GM19328 (cell line): ENCODE measurements at regions not wholly inside any gene's neighbourhood (a gene's known extent, or its start where the extent isn't known, plus 50 kb on each side); places are given as distances from the start of the nearest gene placed in this dataset.

ENCODE experiments used
- ATAC-seq: cut with Tn5 transposase; IDR thresholded peaks from one replicate; pipeline ENCODE4 v1.9.1; 2021; ENCODE audit warnings: mild to moderate bottlenecking, moderate library complexity; ENCODE audit not compliant: unreplicated experiment

DNA sequence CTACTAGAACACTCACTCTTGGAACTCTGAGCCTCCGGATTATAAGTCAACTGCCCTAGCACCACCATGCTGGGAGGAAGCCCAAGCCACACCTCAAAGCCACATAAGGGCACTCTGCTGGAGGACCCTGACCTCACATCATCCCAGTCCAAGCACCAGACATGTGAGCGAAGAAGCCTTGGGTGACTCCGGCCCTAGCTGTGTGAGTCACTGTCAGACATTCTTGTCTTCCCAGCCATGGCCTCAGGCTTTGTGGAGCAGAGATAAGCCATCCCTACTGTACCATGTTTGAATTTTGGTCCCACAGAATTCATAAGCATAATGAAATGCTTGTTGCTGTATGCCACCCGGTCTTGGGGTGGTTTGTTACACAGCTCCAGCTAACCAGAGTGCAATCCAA is 247.7 kb downstream of the SOD2 start:
- no peak for ATAC-seq

DNA sequence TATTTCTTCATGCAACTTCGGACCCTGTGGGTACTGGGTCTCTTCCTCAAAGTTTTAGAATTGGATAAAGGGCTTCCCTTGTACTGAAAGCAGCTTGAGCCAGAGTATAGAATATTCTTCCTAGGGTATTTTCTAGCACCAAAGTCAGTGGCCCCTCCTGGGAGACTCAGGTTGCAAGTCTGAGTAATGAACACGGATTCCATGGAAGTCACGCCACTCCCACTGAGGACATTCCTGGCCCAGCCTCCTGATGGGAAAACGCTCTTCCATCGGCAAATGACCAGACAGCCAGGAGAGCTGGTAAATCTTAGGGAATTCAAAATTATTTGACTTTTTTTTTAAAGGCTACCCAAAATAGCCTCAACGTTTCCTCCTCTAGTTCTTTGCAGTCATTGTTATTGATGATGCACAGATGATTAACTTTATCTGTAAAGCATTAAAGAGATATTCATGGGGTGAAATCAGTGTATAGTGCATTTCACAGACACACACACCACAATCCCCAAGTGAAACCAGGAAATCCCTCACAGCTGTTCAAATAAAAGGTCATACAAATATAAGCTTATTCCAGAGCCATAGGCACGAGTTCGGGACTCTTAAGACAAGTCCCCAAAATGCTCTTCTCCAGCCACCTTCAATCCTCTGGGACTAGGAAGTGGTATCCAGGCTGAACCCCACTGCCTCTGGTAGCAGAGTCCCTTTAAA is 248.8 kb downstream of the SOD2 start:
- no peak for ATAC-seq

DNA sequence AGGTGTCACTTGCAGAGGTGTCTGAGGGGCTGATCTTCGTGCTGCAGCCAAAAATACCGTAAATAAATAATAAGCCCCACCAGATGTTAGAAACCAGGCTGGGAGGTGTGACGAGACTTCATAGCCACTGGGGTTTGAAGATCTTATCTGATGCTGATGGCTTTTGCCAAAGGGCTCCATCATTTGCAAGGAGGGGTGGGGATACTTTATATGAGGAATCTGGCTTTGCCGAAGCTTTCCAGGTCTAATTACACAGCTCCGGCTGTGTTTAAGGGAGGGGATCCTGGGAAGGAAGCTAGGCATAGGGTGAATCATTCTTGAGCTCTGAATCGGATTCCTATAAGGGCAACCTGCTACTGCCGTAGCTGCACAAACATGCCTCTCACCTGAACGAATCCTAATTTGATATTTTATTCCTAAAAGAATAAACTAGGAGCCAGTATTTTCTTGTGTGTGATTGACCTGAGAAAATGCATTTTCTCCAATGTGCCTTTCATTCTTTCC is 249.6 kb downstream of the SOD2 start:
- ATAC-seq, result no peak

DNA sequence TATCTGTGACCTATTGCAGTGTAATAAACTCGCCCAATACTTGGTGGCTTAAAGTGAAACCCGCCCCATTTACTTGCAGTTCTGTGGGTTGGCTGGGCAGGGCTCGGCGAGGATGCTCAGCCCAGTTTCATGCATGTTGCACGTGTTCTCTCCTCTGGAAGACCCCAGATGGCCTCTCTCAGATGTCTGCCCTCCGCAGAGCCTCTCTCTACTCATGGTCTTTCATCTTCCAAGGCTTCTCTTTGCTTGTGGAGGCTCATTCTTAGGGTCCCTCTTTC is 251.4 kb downstream of the SOD2 start:
- no peak for ATAC-seq

DNA sequence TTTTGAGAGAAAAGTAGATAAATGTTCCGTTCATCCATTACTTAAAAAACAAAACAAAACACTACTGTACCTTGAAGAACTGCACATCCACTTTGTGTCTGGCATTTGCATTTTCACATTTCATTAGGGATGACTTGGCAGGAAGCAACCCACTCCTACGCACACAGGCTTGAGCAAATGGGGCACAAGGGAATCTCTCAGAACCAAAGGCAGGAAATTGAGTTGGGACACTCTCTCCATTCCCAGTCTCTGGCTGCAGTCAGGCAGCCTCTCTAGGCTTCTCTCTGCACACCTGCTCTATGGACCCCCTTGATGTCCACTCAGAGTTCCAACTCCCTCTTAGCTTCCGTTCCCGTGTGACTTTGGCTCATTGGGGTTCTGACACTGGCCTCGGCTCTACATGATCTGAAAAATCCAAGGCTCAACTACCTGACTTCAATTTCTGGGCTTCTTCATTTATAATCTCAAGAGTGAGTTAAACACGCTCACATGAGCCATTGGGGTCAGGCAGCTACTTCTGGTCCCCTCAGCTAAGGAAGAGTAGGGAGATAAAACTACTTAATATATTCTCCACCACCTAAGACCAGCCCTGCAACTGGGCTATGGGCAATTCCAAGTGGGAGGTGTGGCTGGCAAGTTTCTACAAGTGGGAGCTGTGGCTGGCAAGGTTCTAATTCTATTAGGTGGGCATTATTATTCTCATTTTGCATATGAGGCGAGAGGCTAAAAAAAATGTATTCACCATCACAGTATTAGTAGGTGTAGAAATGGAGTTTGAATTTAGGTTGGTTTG is 251.9 kb downstream of the SOD2 start:
- no peak for ATAC-seq

DNA sequence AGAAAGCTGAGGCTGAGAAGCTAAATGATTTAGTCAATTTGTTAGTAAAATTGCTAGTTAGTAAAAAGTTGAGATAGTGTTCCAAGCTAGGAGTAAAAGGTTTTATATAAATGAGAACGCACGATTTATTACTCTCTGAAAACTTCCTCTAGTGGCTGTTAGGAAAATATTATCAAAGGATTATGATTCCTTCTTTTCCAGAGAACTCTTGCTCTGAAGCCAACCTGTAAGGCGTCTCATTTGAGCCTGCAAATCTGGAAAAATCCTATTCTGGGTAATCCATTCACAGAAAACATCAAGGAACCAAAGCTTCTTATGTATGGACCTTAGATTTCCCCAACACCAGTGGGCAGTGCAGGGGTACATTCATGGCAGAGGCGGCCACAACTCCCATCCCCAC is 252.7 kb downstream of the SOD2 start:
- ATAC-seq, result no peak

DNA sequence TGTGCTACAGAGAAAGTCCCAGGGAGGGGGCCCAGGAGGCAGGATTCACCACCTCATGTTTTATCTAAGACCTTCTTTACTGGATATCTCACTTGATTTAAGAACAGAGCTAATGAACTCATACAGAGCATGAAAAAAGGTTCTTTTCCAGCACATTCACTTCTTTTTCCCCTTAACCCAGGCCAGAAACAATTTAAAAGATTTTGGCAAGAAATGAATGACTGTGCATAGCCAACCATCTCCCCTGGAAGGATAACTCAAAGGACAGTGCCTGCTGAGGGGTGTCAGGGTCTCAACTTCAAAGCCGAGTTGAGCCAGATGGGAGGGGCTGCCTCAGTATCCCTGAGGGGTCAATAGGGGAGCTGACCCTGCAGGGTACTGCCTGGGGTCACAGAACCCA is 253.4 kb downstream of the SOD2 start:
- no peak for ATAC-seq

DNA sequence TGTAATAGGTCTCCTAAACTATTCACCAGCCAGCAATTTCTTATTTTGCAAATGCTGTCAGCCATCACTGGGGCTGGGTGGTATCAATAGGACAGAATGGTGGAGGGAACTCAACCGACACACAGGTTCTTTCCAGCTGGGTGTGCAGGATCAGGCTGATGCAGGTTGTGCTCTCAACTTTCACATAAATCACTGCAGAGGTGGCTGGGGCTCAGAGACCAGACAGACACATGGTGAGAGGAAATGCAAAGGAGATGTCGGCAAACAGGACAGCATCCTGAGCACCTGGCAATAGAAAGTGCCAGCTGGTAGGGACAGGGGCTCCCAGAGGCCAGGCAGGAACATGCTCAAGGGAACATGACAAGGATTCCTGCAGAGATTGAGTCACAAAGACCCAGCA is 254.9 kb downstream of the SOD2 start:
- no peak for ATAC-seq

DNA sequence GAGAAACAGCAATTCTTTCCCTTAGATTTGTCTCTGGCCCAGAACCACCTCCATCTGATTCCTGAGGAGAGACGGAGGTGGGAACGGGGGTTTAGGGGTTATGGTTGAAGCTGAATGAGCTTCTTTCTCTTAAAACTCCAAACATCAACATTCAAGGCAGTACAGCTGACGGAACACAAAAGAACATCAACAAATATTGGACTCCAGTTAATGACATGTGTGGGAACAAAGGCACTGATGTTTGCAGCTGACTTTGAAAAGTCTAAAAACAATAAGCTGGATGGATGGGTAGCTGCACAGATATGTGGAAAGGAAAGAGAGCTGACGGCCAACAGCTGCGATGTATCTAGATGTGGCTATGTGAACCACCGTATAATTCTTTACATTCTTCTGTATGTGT is 256.5 kb downstream of the SOD2 start:
- no peak for ATAC-seq

DNA sequence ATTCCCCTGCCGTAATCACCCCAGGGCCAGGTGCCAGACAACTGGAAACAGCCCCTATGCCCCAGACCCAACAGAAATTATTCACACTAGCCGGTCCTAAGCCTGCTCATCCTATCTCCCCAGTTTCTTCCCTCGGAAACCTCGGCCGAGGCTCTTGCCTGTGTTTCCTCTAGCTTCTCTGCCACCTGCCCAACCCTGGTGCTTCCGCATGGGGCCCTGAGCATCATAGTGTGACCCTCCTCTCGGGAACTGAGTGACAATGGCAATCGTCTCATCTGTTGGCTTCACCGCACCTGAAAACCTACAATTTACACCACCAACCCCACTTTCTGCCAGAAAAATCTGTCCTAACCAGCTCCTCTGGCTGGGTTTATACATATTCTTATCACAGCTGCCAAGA is 257.3 kb downstream of the SOD2 start:
- no peak for ATAC-seq

DNA sequence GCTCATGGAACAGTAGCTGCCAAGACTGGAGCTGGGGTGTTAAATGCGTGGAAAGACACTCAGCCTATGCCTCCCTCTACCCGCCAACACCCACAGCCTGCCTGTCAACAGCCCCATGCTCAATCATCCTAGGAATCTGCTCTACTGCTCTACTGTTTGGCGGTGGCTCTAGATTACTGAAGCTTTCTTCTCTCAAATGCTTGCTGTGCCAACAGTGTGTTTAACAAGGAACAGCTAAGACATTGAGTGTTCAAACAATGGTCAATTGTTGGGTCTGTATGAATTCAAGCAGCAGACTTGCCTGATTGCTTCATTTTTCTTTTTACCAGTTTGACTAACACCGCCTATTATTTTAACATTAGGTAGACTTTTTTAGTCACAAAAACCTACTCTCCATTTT is 258.6 kb downstream of the SOD2 start:
- ATAC-seq, result no peak

DNA sequence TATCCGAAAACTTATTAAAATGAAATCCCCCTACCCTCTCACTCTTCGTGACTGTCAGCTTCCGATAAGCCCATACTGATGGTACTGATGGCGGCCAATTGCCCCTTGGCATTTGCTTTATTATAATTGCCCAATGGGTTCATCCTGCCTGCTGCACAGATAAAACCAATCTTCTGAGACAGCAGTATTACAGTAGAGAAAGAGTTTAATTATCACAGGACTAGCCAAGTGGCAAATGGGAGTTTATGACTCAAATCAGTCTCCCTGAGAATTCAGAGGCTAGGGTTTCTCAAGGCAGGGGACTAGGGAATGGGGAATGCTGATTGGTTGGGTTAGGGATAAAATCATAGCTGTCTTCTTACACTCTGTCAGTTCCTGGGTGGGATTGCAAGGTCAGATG is 259.5 kb downstream of the SOD2 start:
- ATAC-seq, result no peak

DNA sequence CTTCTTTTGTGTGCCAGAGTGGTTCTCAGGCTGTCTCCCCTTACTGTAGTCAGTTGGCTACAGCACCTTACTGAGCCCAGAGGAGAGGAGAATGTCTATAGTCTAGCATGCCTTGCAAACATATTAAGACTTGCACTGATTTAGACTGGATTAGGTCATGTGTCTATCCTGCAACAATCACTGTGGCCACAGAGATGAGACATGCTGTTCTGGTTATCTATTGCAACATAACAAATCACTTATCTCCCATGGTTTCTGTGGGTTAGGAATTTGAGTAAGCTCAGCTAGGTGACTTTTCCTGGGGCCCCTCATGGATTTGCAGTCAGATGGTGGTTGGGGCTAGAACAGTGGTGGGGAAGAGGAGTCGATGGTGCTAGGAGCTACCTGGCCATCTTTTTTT is 261.3 kb downstream of the SOD2 start:
- no peak for ATAC-seq

DNA sequence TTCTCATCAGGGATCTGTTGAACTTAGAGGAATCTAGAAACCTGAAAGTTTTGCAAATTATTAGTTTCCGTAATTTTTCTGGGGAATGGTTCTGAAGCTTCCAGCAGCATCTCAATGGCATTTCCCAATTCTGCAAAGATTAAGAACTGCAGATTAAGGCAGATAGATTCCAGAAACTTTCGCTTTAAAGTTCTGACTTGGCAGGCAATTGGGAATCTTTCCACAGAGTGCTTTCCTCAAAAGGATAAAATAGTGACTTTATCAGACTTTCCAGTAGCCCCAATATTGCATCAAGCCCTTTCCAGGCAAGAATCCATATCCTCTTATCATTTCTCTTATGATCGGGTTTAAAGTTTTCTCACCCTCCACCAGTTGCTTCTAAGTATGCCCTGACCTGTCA is 261.1 kb downstream of the FNDC1 start:
- no peak for ATAC-seq

DNA sequence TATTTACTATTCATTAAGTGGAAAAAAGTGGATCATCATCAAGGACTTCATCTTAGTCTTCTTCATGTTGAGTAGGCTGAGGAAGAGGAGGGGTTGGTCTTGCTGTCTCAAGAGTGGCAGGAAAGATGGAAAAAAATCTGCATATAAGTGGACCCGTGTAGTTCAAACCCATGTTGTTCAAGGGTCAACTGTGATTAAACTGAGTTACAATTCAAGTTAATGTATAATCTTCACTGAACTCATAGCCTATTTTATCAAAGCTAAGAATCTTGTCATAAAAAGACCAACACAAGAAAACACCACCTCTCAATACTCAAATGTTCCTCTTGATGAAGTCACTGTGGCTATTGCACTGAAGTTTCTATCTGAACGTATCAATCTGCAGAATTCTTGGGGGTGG is 260.2 kb downstream of the FNDC1 start:
- ATAC-seq, result no peak

DNA sequence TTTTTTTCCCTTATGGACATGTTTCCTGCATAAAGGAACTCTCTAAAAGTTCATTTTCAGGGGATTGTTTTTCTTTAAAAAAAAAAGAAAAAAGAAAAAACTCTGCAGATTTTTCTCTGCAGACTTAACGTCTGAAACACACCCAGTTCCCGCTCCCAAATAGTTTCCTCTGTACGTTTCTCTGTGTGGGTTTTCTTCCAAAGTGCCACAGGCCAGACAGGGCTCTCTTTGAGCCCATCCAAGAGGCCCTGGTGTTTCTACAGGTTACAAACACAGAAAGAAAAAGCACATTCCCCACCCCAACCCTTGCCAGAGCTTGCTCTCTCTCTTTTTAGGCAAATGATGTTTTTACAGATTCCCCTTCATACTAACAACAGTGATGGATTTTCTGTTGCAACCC is 258.6 kb downstream of the FNDC1 start:
- ATAC-seq, result no peak

DNA sequence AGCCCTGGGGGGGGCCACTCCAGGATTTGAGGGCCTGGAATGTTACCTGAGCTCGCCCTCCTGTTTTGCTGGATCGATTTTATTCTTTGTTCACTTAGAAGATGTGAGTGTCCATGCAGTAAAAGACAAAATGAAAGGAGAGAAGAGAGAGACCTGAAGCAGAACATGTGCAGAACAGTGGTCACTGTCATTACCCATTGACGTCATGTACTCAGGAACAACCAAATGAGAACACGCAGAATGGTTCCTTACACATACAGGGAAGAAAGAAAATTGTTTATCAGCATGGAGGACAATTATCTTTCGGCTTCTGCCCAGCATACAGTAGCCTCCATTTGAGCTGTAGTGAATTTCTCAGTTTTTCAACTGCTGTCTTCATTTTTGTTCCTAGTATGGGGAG is 258.1 kb downstream of the FNDC1 start:
- no peak for ATAC-seq

DNA sequence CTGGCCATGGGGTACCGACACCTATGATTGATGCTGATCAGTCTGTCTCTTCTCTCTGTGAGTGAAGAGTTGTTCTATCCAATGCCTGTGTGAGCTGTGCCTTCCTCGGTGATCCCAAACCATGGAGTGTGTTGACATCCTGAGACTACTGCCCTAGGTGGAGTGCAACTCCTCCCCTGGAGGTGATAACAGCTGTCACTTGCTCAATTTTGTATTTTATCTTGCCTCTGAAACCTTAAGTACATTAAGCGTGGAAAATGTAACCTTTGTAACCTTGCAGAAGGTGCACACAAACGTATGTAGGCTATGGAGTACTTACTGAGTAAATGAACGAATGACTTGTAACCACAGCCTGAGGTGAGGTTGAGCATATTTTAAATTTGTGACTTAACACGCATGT is 256.2 kb downstream of the FNDC1 start:
- ATAC-seq, result no peak

DNA sequence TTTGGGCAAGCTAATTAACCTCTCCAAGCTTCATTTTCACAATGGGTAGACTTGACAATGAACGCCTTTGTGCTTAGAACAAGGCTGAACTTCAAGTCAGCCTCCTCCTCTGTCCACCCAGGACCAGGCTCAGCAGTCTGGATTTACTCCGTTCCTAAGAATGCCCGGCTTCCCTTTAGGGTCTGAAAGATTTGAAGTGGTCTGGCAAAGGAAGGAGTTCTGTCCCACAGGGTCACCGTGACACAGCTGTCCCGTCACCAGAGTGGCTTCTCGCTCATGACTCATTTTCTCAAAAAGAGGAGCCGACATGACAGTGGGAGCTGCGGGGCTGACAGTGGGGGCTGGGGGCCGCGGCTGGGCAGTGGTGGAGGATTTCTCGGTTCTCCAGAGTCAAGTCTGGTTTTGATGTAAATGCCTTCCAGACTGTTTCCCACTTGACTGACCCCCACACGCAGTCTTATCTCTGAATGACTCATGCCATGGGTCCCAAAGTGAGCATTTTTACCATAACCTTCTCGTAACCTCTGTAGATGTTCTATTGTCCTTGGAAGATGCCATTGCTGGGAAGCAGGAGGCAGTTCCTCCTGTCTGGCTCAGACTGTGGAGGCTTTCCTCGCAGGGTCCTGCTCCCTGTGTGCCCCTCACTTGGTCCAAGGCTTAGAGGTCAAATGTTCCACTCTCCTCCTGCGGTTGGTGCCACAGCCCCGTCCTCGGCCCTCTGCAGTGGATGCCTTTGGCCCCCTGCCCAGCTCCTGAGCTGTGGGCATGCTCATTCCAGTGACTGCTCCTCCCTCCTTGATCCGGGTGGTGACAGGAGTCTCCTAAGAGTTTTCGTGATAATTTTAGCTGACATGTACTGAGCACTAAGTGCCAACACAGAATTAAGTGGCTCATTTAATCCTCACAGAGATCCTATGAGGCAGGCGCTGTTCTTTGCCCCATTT is 253.1 kb downstream of the FNDC1 start:
- no peak for ATAC-seq

DNA sequence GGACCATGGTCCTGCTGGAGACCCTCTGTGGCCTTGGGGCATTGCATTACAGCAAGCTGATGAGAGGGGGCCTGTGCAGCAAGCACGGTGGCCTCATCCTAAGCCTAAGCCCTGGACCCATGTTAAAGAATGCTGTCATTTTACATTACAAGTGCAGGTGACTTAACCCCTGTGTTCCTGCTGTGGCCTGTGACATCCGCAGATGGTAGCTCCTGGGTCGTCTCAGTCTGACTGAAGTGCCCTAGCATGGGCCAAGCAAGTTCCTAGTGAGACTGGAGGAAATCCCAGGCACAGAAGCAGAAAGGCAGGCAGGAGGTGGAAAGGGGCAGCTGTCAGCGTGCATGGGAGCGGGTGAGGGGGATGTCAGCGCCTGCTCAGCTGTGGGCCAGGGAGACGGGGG is 252.4 kb downstream of the FNDC1 start:
- ATAC-seq, result no peak

DNA sequence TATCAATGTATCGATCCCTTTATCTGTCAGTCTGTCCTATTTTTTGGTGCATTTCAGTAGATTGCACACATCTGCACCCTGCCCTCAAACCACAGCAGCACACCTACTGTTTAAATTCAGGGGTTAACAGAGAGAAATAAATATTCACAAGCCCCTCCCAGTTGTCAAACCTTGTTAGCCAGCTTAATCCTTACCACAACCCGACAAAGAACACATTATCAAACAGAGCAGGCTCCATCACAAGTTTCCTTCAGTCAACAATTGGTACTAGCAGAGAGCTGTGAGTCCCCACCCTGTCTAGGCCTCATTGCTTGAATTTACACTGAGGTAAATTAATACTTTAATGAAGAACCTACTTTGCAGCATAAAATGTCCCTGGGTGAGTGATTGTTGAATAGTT is 249.8 kb downstream of the FNDC1 start:
- no peak for ATAC-seq
